NCI-H1930 (cell line): ENCODE measurements at regions not wholly inside any gene's neighbourhood (a gene's known extent, or its start where the extent isn't known, plus 50 kb on each side); places are given as distances from the start of the nearest gene placed in this dataset.
A peak's percentile ranks its signal among the peaks of the same experiment; 100 is the strongest.

ENCODE experiments used
- DNase-seq, 2 experiments: peaks; one replicate each; lab custom pipeline; 2025; lab: John Stamatoyannopoulos, UW

GRCh38 chr2:65842104-65842503 lies 409.7 kb upstream of the SPRED2 start:
- no peak for DNase-seq

GRCh38 chr2:65835975-65836549 lies 403.7 kb upstream of the SPRED2 start:
- DNase-seq, result no peak

GRCh38 chr2:65834771-65835475 lies 402.5 kb upstream of the SPRED2 start:
- no peak for DNase-seq

- no peak for DNase-seq
Observed at GRCh38 chr2:65834062-65834461, 401.7 kb upstream of the SPRED2 start.

GRCh38 chr2:65831509-65831908 lies 399.1 kb upstream of the SPRED2 start:
- no peak for DNase-seq

- DNase-seq, result no peak
Observed at GRCh38 chr2:65826567-65826966, 394.2 kb upstream of the SPRED2 start.

GRCh38 chr2:65823511-65823910 lies 391.1 kb upstream of the SPRED2 start:
- DNase-seq, result no peak

GRCh38 chr2:65820454-65820853 lies 388.1 kb upstream of the SPRED2 start:
- DNase-seq, result no peak

- no peak for DNase-seq
Observed at GRCh38 chr2:65819963-65820362, 387.6 kb upstream of the SPRED2 start.

- no peak for DNase-seq
Observed at GRCh38 chr2:65818873-65819451, 386.6 kb upstream of the SPRED2 start.

GRCh38 chr2:65813631-65814173 lies 381.3 kb upstream of the SPRED2 start:
- DNase-seq, result no peak

GRCh38 chr2:65812887-65813286 lies 380.5 kb upstream of the SPRED2 start:
- no peak for DNase-seq

- DNase-seq, result no peak
Observed at GRCh38 chr2:65807942-65808341, 375.5 kb upstream of the SPRED2 start.

GRCh38 chr2:65804777-65805176 lies 372.4 kb upstream of the SPRED2 start:
- no peak for DNase-seq

GRCh38 chr2:65802298-65802942 lies 370.0 kb upstream of the SPRED2 start:
- DNase-seq, result no peak

- no peak for DNase-seq
Observed at GRCh38 chr2:65800998-65801397, 368.6 kb upstream of the SPRED2 start.

GRCh38 chr2:65799141-65799854 lies 366.9 kb upstream of the SPRED2 start:
- no peak for DNase-seq

- DNase-seq, result no peak
Observed at GRCh38 chr2:65798641-65799040, 366.2 kb upstream of the SPRED2 start.

GRCh38 chr2:65794994-65795393 lies 362.6 kb upstream of the SPRED2 start:
- DNase-seq, result no peak

GRCh38 chr2:65791404-65791975 lies 359.1 kb upstream of the SPRED2 start:
- peak in 1 of 2 experiments; percentile 23 for DNase-seq

GRCh38 chr2:65790676-65790935 lies 358.2 kb upstream of the SPRED2 start:
- no peak for DNase-seq
